Testis (tissue), 2 donors: ENCODE measurements at regions not wholly inside any gene's neighbourhood (a gene's known extent, or its start where the extent isn't known, plus 50 kb on each side); places are given as distances from the start of the nearest gene placed in this dataset.

Experiments
- CTCF ChIP-seq, 3 experiments: fragments of 450-650 bp in 2 of 3; fragments of 200-600 bp in 1 of 3; sonication (generic) in 1 of 3; IDR thresholded peaks; one replicate each; pipeline ENCODE4 v1.5.1; 2016 to 2019; ENCODE audit warnings: antibody characterized with exemption in 3 of 3, mild to moderate bottlenecking in 2 of 3, moderate library complexity in 1 of 3
- POLR2A ChIP-seq: fragments of 450-650 bp; IDR thresholded peaks from one replicate; pipeline ENCODE4 v1.6.1; 2017; ENCODE audit warnings: antibody characterized with exemption, mild to moderate bottlenecking, moderate library complexity

GRCh38 chr21:28719723-28720122 is 273.0 kb downstream of the LTN1 start:
- no peak for TF ChIP-seq CTCF (IDR thresholded peaks at IDR 0.05)
- no peak for TF ChIP-seq POLR2A
